ENCODE measurements at regions not wholly inside any gene's neighbourhood (a gene's known extent, or its start where the extent isn't known, plus 50 kb on each side); places are given as distances from the start of the nearest gene placed in this dataset.

DNA sequence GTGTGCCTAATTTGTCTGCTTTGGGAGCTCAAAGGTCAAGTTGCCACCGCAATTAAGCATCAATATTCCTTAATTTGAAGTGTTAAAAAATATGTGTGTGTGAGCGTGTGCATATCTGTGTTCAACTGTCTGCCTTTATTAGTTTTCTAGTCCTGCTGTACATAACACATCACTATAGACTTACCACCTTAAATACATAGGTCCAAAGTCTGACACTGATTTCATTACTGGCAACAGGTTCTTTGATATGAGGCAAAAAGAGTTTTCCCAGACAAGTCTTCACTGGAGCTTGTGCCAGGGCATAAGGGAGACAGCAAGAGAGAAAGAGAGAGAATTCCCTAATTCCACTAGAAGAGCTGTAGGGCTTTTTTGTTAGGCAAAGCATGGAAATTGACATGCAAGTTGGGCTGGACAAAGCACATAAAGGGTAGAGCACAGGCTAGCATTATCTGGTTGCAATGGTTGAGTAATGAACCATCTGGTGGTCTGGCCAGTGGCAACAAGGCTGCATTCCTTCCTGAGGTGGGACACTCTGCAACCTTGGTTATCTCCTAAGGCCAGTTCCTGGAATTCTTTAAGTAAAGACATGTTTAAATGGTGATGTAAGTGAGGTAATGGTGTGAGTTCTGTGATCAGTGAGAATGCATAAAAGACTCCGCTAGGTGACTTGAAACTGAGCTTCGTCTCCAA lies 457.2 kb upstream of the ADAMTS5 start:
- Histone ChIP-seq H3K4me2 (no peak overlapping the region), H3K9ac (no peak overlapping the region), H3K9me3 (no peaks in the 10 kb centered on the region), H3K27me3 (no peaks in the 10 kb centered on the region), H3K27ac (no peak overlapping the region), H3K36me3 (no peaks in the 10 kb centered on the region), H3K4me3 (no peak overlapping the region), H4K20me1 (no peaks in the 10 kb centered on the region), H3K4me1 (no peaks in the 10 kb centered on the region)
- no peak for TF ChIP-seq Cebpa-rat (IDR thresholded peaks at IDR 0.05)

DNA sequence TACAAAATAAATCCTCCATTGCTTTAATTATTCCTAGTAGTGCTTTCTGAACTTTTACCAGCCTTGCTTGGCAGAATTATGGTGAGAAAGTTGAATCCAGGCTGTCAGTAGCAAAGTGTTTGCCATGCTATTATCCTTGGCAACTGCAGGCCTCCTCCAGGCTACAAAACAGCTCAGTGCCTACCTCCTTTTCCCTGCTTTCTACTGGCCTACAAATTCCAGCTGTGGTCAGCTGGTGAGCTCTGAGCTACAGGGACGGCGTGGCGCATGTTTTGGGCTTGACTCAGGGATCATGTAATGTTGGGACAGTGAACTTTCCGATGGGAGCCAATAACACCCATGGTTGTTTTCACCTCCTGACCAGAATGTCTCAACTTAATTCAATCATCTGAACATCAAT lies 456.1 kb upstream of the ADAMTS5 start:
- no peaks in the 10 kb centered on the region for H3K4me1 ChIP-seq
- TF ChIP-seq Cebpa-rat (IDR thresholded peaks at IDR 0.05), result no peak
- H3K27me3 ChIP-seq, result no peaks in the 10 kb centered on the region
- no peak overlapping the region for H3K9ac ChIP-seq
- H3K9me3 ChIP-seq, result no peaks in the 10 kb centered on the region
- no peak overlapping the region for H3K27ac ChIP-seq
- H3K4me3 ChIP-seq, result no peak overlapping the region
- no peaks in the 10 kb centered on the region for H3K36me3 ChIP-seq
- H3K4me2 ChIP-seq, result no peak overlapping the region
- H4K20me1 ChIP-seq, result no peaks in the 10 kb centered on the region

DNA sequence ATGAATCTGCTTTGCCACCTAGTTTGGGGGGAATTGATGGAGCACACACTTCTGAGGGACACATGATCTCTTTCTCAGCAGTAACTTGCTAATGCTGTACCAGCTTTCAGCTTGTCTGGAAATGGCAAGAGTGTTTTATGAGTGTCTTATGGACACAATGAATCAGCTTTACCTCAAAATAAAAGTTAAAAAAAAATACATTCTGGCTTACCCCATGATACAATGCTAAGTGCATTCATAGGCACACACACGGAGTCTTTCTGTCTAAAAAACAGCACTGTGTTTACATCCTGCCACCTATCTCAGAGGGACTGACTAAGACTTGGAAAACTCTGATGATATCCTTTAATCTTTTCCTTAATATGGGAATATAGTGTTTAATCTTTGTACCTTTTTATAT lies 455.5 kb upstream of the ADAMTS5 start:
- Histone ChIP-seq H3K4me3 (no peak overlapping the region), H3K36me3 (no peaks in the 10 kb centered on the region), H3K9me3 (no peaks in the 10 kb centered on the region), H3K4me2 (no peak overlapping the region), H4K20me1 (no peaks in the 10 kb centered on the region), H3K27ac (no peak overlapping the region), H3K9ac (no peak overlapping the region), H3K4me1 (no peaks in the 10 kb centered on the region), H3K27me3 (no peaks in the 10 kb centered on the region)
- TF ChIP-seq Cebpa-rat (IDR thresholded peaks at IDR 0.05), result no peak

DNA sequence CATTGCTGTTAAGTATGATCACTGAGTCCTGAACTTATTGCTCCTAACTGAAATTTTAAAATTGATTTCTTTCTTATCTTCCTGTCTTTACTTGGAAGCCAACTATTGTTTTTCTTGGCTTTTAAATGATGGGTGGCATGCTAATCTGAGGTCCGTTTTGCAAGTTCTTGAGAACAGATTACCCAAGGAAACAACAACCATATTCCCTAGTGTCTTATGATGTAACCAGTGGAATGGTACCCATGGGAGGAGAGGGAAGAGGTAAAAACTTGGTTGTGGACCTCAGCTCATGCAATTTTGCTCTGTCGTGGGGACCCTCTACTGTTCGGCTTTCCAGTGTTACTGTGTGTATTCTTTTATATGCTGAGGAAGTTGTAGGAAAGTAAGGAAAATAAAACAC lies 454.8 kb upstream of the ADAMTS5 start:
- Histone ChIP-seq H3K9ac (no peak overlapping the region), H4K20me1 (no peaks in the 10 kb centered on the region), H3K9me3 (no peaks in the 10 kb centered on the region), H3K4me3 (no peak overlapping the region), H3K4me1 (no peaks in the 10 kb centered on the region), H3K27me3 (no peaks in the 10 kb centered on the region), H3K4me2 (no peak overlapping the region), H3K36me3 (no peaks in the 10 kb centered on the region), H3K27ac (no peak overlapping the region)
- no peak for TF ChIP-seq Cebpa-rat (IDR thresholded peaks at IDR 0.05)

DNA sequence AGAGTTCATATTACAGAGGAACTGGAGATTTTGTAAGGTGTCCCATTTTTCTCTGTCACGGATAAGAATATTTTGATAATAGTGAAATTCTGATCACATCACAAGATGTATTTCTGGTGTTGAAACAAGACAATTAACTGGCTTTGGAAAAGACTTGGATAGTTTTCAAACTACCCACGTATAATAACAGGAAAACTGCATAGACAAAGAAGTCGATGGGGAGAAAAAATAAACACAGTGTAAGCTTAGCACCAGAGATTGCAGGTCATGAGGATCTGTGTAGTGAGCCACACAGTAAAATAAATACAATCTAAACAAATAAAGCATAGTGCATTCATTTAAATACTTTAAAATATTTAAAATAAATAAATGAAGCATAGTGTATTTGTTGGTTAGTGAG lies 452.3 kb upstream of the ADAMTS5 start:
- Histone ChIP-seq H3K36me3 (no peaks in the 10 kb centered on the region), H3K27ac (no peak overlapping the region), H3K27me3 (no peaks in the 10 kb centered on the region), H3K4me2 (no peak overlapping the region), H4K20me1 (no peaks in the 10 kb centered on the region), H3K9ac (no peak overlapping the region), H3K9me3 (no peaks in the 10 kb centered on the region), H3K4me3 (no peak overlapping the region), H3K4me1 (no peaks in the 10 kb centered on the region)
- no peak for TF ChIP-seq Cebpa-rat (IDR thresholded peaks at IDR 0.05)

DNA sequence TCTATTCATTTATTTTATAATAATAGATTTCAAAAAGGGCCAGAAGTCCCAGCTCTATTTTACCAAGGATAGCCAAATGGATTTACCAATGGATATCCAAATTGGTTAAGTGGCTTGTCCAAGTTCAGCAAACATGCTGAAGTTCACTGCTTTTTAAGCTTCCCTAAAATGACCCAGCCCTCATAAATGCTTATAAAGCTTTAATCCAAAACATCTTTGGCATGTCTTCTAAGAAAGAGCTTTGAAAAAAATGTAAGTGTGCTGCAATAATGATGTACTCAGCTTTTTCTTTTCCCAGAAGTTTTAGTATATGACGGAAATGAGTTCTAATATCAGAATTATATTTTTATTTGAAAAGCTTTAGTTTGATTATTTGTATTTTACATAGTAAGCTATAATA lies 451.5 kb upstream of the ADAMTS5 start:
- Histone ChIP-seq H3K27ac (no peak overlapping the region), H4K20me1 (no peaks in the 10 kb centered on the region), H3K27me3 (no peaks in the 10 kb centered on the region), H3K9ac (no peak overlapping the region), H3K4me3 (no peak overlapping the region), H3K4me1 (no peaks in the 10 kb centered on the region), H3K9me3 (no peaks in the 10 kb centered on the region), H3K36me3 (no peaks in the 10 kb centered on the region), H3K4me2 (no peak overlapping the region)
- TF ChIP-seq Cebpa-rat (IDR thresholded peaks at IDR 0.05), result no peak

DNA sequence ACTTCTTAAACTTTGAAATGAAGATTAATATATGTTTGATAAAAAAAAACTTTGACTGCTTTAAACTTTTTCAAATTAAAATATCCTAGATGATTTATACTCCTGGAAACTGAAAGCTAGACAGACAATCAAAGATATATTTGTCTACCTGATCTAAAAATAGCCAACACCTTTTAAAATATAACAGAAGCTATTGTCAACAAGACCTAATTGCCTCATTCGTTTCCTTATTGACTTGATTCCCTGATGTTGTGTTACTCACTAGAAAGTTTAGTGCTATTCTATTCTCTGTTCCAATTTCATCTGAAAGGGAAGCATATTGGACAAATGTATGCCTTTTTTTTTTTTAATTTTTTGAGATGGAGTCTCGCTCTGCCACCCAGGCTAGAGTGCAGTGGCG lies 445.6 kb upstream of the ADAMTS5 start:
- Histone ChIP-seq H3K27me3 (no peaks in the 10 kb centered on the region), H3K27ac (no peak overlapping the region), H3K9ac (no peak overlapping the region), H3K36me3 (no peaks in the 10 kb centered on the region), H3K4me2 (no peak overlapping the region), H4K20me1 (no peaks in the 10 kb centered on the region), H3K9me3 (no peaks in the 10 kb centered on the region), H3K4me3 (no peak overlapping the region), H3K4me1 (no peaks in the 10 kb centered on the region)
- no peak for TF ChIP-seq Cebpa-rat (IDR thresholded peaks at IDR 0.05)

DNA sequence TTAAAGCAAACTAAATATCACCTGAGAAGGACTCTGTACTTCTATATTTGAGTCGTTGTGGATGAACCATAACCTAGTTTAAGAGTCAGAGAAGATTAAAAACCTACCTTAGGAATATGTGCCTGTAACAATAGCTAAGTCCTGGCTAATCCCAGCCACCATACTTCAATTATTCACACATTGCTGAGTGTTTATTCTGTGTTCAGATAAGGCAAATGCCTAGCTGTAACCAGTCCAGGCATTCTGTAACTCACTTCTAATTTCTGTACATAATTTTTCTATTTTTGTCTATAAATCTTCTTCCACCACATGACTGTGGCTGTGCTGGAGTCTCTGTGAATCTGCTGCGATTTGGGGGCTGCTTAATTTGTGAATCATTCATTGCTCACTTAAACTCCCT lies 441.9 kb upstream of the ADAMTS5 start:
- Histone ChIP-seq H3K9me3 (no peaks in the 10 kb centered on the region), H3K4me3 (no peak overlapping the region), H3K4me1 (no peaks in the 10 kb centered on the region), H3K36me3 (no peaks in the 10 kb centered on the region), H3K27ac (no peak overlapping the region), H3K9ac (no peak overlapping the region), H3K4me2 (no peak overlapping the region), H3K27me3 (no peaks in the 10 kb centered on the region), H4K20me1 (no peaks in the 10 kb centered on the region)
- no peak for TF ChIP-seq Cebpa-rat (IDR thresholded peaks at IDR 0.05)

DNA sequence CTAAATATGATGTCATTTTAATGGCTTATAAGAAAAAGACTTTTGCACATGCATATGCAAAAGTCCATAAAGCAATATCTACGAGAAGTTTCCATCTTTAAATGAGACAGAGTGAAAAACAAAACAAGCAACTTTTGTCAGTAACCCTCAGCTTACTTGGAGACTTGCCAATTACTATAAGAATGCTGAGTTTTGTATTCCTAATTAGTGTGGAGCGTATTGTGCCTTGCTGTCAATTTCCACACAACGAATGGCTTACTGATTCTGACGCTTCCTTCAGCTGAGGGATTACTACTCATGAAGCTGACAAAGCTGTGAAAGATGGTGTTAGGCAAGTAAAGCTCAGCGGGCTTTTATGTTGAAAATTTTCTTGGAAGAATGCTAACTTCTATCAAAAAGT lies 440.4 kb upstream of the ADAMTS5 start:
- no peak overlapping the region for H3K4me3 ChIP-seq
- H3K4me2 ChIP-seq, result no peak overlapping the region
- H3K4me1 ChIP-seq, result no peaks in the 10 kb centered on the region
- H3K36me3 ChIP-seq, result no peaks in the 10 kb centered on the region
- no peaks in the 10 kb centered on the region for H3K9me3 ChIP-seq
- H3K27me3 ChIP-seq, result no peaks in the 10 kb centered on the region
- H4K20me1 ChIP-seq, result no peaks in the 10 kb centered on the region
- H3K9ac ChIP-seq, result no peak overlapping the region
- no peak overlapping the region for H3K27ac ChIP-seq
- TF ChIP-seq Cebpa-rat (IDR thresholded peaks at IDR 0.05), result no peak

DNA sequence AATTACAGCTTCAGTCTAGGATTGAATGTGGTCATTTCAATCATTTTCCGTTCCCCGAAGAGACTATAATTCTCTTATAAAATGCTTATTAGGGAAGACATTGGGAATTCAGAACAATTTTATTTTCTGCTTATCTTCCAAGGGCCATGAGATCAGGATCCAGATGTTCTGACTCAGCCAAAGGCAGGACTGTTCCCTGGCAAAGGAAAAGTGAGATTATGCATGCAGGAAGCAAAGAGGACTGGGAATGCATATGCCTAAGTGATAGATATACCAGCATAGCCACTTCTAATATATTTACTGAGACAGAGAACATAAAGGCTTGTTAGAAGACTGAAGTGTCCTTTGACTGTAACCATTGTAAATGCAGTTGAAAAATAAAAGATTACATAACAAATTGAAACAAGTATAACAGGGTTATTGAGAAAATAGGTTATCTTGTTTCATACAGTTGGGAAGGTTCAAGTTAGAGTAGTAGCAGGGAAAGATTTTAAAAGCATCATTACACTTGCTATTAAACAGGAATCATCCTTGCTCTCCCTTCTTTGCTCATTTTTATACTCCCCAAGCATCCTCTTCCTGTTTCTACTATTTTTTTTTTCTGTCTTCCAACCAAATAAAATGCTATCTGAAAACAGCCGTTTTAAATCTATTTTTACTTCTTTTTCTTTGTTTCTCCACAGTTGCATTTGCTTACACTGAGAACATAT lies 439.6 kb upstream of the ADAMTS5 start:
- no peaks in the 10 kb centered on the region for H3K9me3 ChIP-seq
- H3K36me3 ChIP-seq, result no peaks in the 10 kb centered on the region
- H3K27me3 ChIP-seq, result no peaks in the 10 kb centered on the region
- no peak overlapping the region for H3K4me3 ChIP-seq
- H4K20me1 ChIP-seq, result no peaks in the 10 kb centered on the region
- no peak for TF ChIP-seq Cebpa-rat (IDR thresholded peaks at IDR 0.05)
- no peaks in the 10 kb centered on the region for H3K4me1 ChIP-seq
- H3K9ac ChIP-seq, result no peak overlapping the region
- no peak overlapping the region for H3K4me2 ChIP-seq
- H3K27ac ChIP-seq, result no peak overlapping the region

All from BLaER1 (cell line).